HCT116 (cell line): ENCODE measurements at regions not wholly inside any gene's neighbourhood (a gene's known extent, or its start where the extent isn't known, plus 50 kb on each side); places are given as distances from the start of the nearest gene placed in this dataset.

Experiments
- ATAC-seq: fragments of 200-7000 bp; cut with Tn5 transposase; 2 replicates; pipeline ENCODE4 v1.9.1; 2020; ENCODE audit warnings: mild to moderate bottlenecking, moderate library complexity
- BruUV-seq: library from RNA; stranded (reverse); fragments of 400-500 nt; replicated peaks from 2 replicates; lab custom pipeline; 2021; lab: Mats Ljungman, UMichigan
- CTCF ChIA-PET: fragments of 300-600 bp; sonication (Branson Sonifier 250); formaldehyde crosslinking; loops from one replicate; lab custom pipeline; 2021; ENCODE audit warnings: antibody characterized with exemption; lab: Charles Lee
- POLR2A ChIA-PET: fragments of 300-600, 350-600 bp; sonication (Branson Sonifier 250); formaldehyde crosslinking; loops from one replicate; lab custom pipeline; 2021; ENCODE audit warnings: antibody characterized with exemption; lab: Charles Lee
- RAD21 ChIA-PET, 2 experiments: fragments of 300-600 bp; sonication (Branson Sonifier 250); formaldehyde crosslinking; loops; one replicate each; lab custom pipeline; 2023; ENCODE audit warnings: low total read pairs in 2 of 2; ENCODE audit not compliant: uncharacterized antibody in 2 of 2, unreplicated experiment in 2 of 2, low non-redundant PET in 1 of 2; lab: Charles Lee
- DNase-seq: peaks from one replicate; pipeline ENCODE4 v3.0.0-alpha.2; 2010; ENCODE audit warnings: low read depth, low spot score
- H2AFZ ChIP-seq: fragments of 200-600 bp; shearing (Covaris generic), sonication (generic); 2 replicates; pipeline ENCODE4 v1.6.1; 2017; ENCODE audit warnings: low read depth, mixed run types, mixed read lengths, antibody characterized with exemption, low read length; ENCODE audit not compliant: poor library complexity, severe bottlenecking
- H3K27ac ChIP-seq: 2 replicates; pipeline ENCODE4 v1.5.1; 2012; ENCODE audit warnings: low read depth, low read length
- H3K27me3 ChIP-seq: fragments of 200-600 bp; sonication (generic); 2 replicates; pipeline ENCODE4 v1.6.1; 2016; ENCODE audit warnings: mixed run types, low read length, mixed read lengths; ENCODE audit not compliant: insufficient read depth
- H3K36me3 ChIP-seq, 2 experiments: fragments of 200-500 bp in 1 of 2; fragments of 200-600 bp in 1 of 2; sonication (Bioruptor generic) in 1 of 2; sonication (generic) in 1 of 2; 2 replicates each; pipeline versions ENCODE4 v1.5.1 to v1.6.1; 2014 to 2016; ENCODE audit warnings: low read length in 2 of 2, inconsistent platforms in 1 of 2, mixed read lengths in 1 of 2, mixed run types in 1 of 2; ENCODE audit not compliant: insufficient read depth in 2 of 2, control insufficient read depth in 1 of 2
- H3K4me1 ChIP-seq, 2 experiments: fragments of 200-600 bp in 1 of 2; sonication (generic) in 1 of 2; 2 replicates each; pipeline versions ENCODE4 v1.5.1 to v1.6.1; 2012 to 2017; ENCODE audit warnings: low read length in 2 of 2, inconsistent platforms in 1 of 2, mild to moderate bottlenecking in 1 of 2, mixed read lengths in 1 of 2, mixed run types in 1 of 2, moderate library complexity in 1 of 2; ENCODE audit not compliant: insufficient read depth in 2 of 2, control insufficient read depth in 1 of 2
- H3K4me2 ChIP-seq: fragments of 200-600 bp; sonication (generic); 2 replicates; pipeline ENCODE4 v1.6.1; 2017; ENCODE audit warnings: mixed run types, low read length, mixed read lengths
- H3K4me3 ChIP-seq, 2 experiments: fragments of 200-600 bp in 1 of 2; sonication (generic) in 1 of 2; replicated peaks in 1 of 2; 2 replicates each; pipeline ENCODE4 v1.5.1; 2011 to 2016; ENCODE audit warnings: low read length in 2 of 2, control low read depth in 1 of 2, low read depth in 1 of 2, mild to moderate bottlenecking in 1 of 2, mixed read lengths in 1 of 2, mixed run types in 1 of 2
- H3K79me2 ChIP-seq: fragments of 200-600 bp; sonication (generic); 2 replicates; pipeline ENCODE4 v1.6.1; 2017; ENCODE audit warnings: mild to moderate bottlenecking, mixed run types, low read length, moderate library complexity, mixed read lengths; ENCODE audit not compliant: insufficient read depth
- H3K9ac ChIP-seq: fragments of 200-600 bp; sonication (generic); 2 replicates; pipeline ENCODE4 v1.6.1; 2016; ENCODE audit warnings: low read length, mixed read lengths
- H3K9me2 ChIP-seq: fragments of 200-600 bp; sonication (generic), shearing (Covaris generic); 2 replicates; pipeline ENCODE4 v1.6.1; 2017; ENCODE audit warnings: mixed run types, mild to moderate bottlenecking, moderate library complexity; ENCODE audit not compliant: insufficient read depth
- H3K9me3 ChIP-seq, 2 experiments: fragments of 200-500 bp in 1 of 2; fragments of 200-600 bp in 1 of 2; sonication (Bioruptor generic) in 1 of 2; sonication (generic) in 1 of 2; 2 replicates each; pipeline ENCODE4 v1.6.1; 2014 to 2017; ENCODE audit warnings: low read length in 2 of 2, mixed read lengths in 2 of 2, inconsistent platforms in 1 of 2, low read depth in 1 of 2, mild to moderate bottlenecking in 1 of 2, mixed run types in 1 of 2, moderate library complexity in 1 of 2; ENCODE audit not compliant: control insufficient read depth in 1 of 2, insufficient read depth in 1 of 2
- H4K20me1 ChIP-seq: fragments of 200-600 bp; sonication (generic), shearing (Covaris generic); 2 replicates; pipeline ENCODE4 v1.6.1; 2017; ENCODE audit warnings: mixed run types, mild to moderate bottlenecking, moderate library complexity; ENCODE audit not compliant: insufficient read depth
- CEBPB ChIP-seq: IDR thresholded peaks from 2 replicates; pipeline ENCODE4 v1.6.1; 2012; ENCODE audit warnings: low read depth
- EZH2 ChIP-seq: fragments of 200-600 bp; sonication (generic); IDR thresholded peaks from 2 replicates; pipeline ENCODE4 v1.6.1; 2017; ENCODE audit warnings: antibody characterized with exemption, mixed run types
- JUND ChIP-seq: IDR thresholded peaks from 2 replicates; pipeline ENCODE4 v1.6.1; 2012
- POLR2AphosphoS5 ChIP-seq: IDR thresholded peaks from 2 replicates; pipeline ENCODE4 v1.6.1; 2011; ENCODE audit warnings: mild to moderate bottlenecking, low read depth, low read length, moderate library complexity
- RAD21 ChIP-seq: IDR thresholded peaks from 2 replicates; pipeline ENCODE4 v1.6.1; 2012; ENCODE audit warnings: low read depth, mild to moderate bottlenecking
- SIN3A ChIP-seq: IDR thresholded peaks from 2 replicates; pipeline ENCODE4 v1.6.1; 2012; ENCODE audit warnings: low read depth
- SP1 ChIP-seq: IDR thresholded peaks from 2 replicates; pipeline ENCODE4 v1.6.1; 2012; ENCODE audit warnings: low read depth
- SRF ChIP-seq: IDR thresholded peaks from 2 replicates; pipeline ENCODE4 v1.6.1; 2012; ENCODE audit warnings: low read depth
- ZFX ChIP-seq: fragments of 450-650 bp; IDR thresholded peaks from 2 replicates; pipeline ENCODE4 v1.6.1; 2017
- intact Hi-C: fragments of 100-400 bp; cut with micrococcal nuclease; formaldehyde crosslinking; loops from 2 replicates; pipeline ENCODE4 v1.10.0; 2022
- TF ChIP-seq, protein P1 (sequence below), 3 experiments: fragments of 200-600 bp in 1 of 3; sonication (generic) in 1 of 3; IDR thresholded peaks in 2 of 3; conservative IDR thresholded peaks in 1 of 3; 2 replicates each; pipeline ENCODE4 v1.5.1; 2012 to 2017; ENCODE audit warnings: low read depth in 2 of 3, low read length in 2 of 3, antibody characterized with exemption in 1 of 3, borderline replicate concordance in 1 of 3, control low read depth in 1 of 3, mild to moderate bottlenecking in 1 of 3, mixed read lengths in 1 of 3, mixed run types in 1 of 3, moderate library complexity in 1 of 3; ENCODE audit not compliant: insufficient read depth in 1 of 3

DNA sequence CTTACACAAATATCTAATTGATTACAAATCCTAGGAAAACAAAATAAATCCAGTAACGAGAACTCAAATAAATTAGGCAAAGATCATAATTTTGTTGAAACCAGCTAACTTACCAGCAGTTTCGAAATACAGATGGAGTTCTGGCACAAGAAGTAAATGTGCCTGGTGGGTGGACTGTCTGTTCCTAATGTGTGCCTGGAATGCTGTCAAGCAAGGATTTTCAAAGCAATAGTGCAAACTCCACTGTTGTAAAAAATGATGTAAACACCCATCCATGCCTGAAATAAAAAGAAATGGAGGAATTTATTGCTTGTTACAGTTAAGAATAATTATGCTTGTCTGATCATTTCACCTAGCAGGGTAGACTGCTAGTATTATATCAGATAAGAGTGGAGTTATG, 423.9 kb upstream of the MAP2 start:
- H4K20me1 ChIP-seq: no peaks in the 10 kb centered on the region
- BruUV-seq: no TSS peak

DNA sequence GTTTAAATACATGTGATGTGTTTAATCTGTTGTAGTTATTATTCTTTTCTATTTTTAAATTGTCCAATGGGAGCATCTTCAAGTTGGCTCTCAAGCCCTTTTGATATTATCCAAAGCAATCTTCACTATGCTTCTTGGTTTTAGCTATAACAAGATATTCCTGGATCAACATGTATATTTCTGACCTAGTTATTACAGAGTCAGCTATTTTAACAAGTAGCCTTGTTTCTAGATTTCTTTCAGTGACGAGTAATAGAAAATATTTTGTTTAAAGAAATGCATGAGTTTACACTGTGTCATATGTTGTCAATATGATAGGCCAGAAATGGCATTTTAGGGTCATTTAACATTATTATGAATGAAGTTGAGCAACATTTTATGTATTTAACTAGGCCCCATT, 421.8 kb upstream of the MAP2 start:
- Histone ChIP-seq H3K9me3 (no peaks in the 10 kb centered on the region; a peak in 1 of 4 replicates), H3K4me3 (no peak overlapping the region), H3K9me2 (no peaks in the 10 kb centered on the region), H3K36me3 (no peaks in the 10 kb centered on the region), H3K4me2 (no peak overlapping the region), H3K27me3 (no peaks in the 10 kb centered on the region), H3K27ac (no peak overlapping the region), H4K20me1 (no peaks in the 10 kb centered on the region), H3K9ac (no peak overlapping the region), H3K79me2 (no peaks in the 10 kb centered on the region), H3K4me1 (no peaks in the 10 kb centered on the region), H2AFZ (no peak overlapping the region)
- no peak for ATAC-seq
- CTCF ChIA-PET: no interaction called here
- RAD21 ChIA-PET: no interaction called here
- POLR2A ChIA-PET: no interaction called here
- no peak for DNase-seq
- no TSS peak for BruUV-seq
- TF ChIP-seq ZFX (no peak), JUND (no peak), SP1 (no peak), POLR2AphosphoS5 (no peak), CEBPB (no peak), EZH2 (no peak), SIN3A (no peak), SRF (no peak)
- TF ChIP-seq, protein P1, sequence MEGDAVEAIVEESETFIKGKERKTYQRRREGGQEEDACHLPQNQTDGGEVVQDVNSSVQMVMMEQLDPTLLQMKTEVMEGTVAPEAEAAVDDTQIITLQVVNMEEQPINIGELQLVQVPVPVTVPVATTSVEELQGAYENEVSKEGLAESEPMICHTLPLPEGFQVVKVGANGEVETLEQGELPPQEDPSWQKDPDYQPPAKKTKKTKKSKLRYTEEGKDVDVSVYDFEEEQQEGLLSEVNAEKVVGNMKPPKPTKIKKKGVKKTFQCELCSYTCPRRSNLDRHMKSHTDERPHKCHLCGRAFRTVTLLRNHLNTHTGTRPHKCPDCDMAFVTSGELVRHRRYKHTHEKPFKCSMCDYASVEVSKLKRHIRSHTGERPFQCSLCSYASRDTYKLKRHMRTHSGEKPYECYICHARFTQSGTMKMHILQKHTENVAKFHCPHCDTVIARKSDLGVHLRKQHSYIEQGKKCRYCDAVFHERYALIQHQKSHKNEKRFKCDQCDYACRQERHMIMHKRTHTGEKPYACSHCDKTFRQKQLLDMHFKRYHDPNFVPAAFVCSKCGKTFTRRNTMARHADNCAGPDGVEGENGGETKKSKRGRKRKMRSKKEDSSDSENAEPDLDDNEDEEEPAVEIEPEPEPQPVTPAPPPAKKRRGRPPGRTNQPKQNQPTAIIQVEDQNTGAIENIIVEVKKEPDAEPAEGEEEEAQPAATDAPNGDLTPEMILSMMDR (IDR thresholded peaks at IDR 0.05 in 2 of 3, conservative IDR thresholded peaks at IDR 0.05 in 1 of 3; ENCODE audit: borderline replicate concordance in 1 of 3, insufficient read depth in 1 of 3, low read depth in 2 of 3, low read length in 2 of 3): no peak
- intact Hi-C loops: no loop called here

More for the DNA sequence above, 423.9 kb upstream of the MAP2 start:
- no peaks in the 10 kb centered on the region for H3K36me3 ChIP-seq
- ATAC-seq (no peak), DNase-seq (no peak)
- no peaks in the 10 kb centered on the region for H3K27me3 ChIP-seq
- ChIA-PET CTCF (no interaction called here), POLR2A (no interaction called here), RAD21 (no interaction called here)
- H3K9me3 ChIP-seq: no peaks in the 10 kb centered on the region
- H3K79me2 ChIP-seq: no peaks in the 10 kb centered on the region
- no peak overlapping the region for H3K27ac ChIP-seq
- H2AFZ ChIP-seq: no peak overlapping the region
- H3K4me2 ChIP-seq: no peak overlapping the region
- no peaks in the 10 kb centered on the region for H3K4me1 ChIP-seq
- no peaks in the 10 kb centered on the region for H3K9me2 ChIP-seq
- no peak overlapping the region for H3K9ac ChIP-seq
- intact Hi-C loops: no loop called here
- H3K4me3 ChIP-seq: no peak overlapping the region
- TF ChIP-seq RAD21: no peak
